Activated T-helper 9 cell treated with anti-CD3 and anti-CD28 coated beads, Interleukin-2, amount 50 U/mL, for 16 hours (primary cell): ENCODE measurements at regions not wholly inside any gene's neighbourhood (a gene's known extent, or its start where the extent isn't known, plus 50 kb on each side); places are given as distances from the start of the nearest gene placed in this dataset.
"Not testable (repeated sequence)": the region's sequence is repeated elsewhere in the genome, so short reads cannot be mapped to it uniquely, and the experiment has no call there.

ENCODE experiments used
- DNase-seq: peaks from one replicate; pipeline ENCODE4 v3.0.0-alpha.2; 2020; ENCODE audit warnings: low read depth

DNA sequence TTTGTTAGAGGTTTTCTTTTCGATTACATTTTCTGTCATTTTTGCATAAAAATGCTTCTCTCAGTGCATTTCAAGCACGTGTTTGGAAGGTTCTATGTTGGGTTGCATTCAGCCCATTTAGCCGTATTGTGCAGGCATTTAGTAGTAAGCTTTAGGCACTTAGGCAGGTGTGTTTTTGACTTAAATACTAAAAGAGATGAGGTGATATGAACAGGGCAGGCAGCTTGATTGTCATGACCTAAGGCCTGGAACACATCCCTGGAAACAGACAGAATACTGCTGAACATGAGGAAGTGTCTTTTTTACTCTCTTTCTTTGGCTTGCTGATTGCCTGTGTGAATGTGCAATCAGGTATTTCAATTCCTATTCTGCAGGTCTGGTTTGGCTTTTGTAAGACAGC is 610.5 kb upstream of the MAN1A1 start:
- DNase-seq: no peak

DNA sequence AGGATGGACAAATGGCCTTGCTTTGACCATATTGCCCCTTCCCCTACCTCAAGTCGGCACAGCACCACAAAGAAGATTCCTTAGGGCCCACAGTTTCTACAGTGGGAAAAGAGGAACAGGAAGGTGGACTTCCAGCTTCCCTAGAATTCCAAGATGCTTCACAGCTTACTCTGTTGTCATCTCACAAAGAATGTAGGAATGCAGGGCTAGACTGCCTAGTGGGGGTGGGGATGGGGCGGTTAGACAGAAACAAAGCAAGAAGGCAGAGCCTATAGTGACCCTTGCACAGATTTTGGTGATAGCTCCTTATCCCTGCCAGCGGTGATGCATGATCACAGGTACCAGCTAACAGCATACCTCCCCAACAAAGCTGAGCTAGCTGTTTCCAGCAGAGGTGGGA is 607.6 kb upstream of the MAN1A1 start:
- no peak for DNase-seq

DNA sequence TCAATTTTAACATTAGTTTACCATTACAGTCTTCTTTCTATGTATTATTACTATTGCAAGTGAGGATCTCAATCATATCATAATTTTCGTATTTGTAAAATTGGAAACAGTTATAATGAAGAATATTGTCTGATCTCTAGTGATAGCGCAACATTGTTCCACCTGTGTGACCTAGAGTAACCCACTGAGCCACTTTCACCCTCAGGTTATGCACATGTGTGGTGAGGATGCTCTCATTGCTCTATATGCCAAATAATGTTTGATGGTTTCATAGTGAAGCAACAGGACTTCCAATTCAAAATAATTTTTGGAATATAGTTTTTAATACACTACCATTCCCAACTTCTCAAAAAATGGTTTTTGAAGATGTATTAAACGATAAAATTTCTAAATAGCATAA is 603.1 kb upstream of the MAN1A1 start:
- DNase-seq: no peak

DNA sequence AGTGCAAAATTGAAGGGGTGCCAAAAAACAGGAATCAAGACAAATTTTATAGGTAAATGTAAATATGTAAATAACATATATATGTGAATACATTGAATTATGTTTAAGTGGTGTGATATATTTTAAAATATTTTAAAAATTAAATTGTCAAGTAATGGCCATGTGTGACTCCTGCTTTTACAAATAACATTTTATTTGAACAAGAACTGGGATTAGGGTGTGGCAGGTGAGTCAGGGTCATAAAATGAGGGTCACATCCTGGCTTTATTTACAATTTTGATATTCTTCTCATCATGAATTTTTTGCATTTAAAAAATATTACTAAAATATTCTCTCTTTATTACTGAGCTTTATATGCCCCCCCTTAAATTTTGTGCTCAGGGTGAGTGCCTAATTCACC is 601.1 kb upstream of the MAN1A1 start:
- DNase-seq: no peak

DNA sequence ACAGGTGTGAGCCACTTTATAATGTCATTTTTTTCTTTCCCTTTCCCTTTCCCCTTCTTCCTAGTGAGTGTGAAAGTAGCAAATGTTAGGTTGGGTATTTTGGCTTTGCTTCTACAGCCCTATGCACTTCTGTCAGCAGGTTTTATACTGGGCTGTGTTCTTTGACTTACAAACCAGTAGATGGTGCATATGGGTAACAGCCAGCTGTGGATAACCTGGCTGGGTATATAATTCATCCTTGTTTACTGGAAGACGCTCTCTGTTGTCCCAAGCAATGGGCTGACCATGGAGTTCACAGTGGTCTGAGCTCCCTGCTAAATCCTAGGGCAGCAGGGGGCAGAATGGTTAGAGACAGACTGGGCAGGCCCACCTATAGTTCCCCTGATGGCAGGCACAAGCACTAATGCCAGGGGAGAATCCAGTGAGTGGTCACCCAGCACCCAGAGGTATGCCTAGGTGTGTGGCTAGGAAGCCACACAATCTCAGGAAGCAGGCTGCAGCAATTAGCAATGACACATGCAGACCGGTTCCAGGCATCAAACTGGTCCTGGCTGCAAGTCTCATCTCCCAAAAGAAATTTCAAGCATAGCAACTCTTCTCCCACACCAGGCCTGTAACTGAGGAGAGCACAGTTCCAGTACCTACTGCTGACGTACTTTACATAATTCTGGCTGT is 592.7 kb upstream of the MAN1A1 start:
- DNase-seq: no peak

DNA sequence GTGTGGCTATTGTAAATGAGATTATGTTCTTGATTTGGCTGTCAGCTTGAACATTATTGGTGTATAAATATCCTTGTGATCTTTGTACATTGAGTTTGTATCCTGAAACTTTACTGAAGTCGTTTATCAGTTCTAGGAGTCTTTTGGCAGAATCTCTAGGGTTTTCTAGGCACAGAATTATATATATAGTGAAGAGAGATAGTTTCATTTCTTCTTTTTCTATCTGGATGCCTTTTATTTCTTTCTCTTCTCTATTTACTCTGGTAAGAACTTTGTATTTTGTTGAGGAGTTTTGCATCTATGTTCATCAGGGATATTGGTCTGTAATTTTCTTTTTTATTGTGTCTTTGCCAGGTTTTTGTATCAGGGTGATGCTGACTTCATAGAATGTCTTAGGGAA is 589.2 kb upstream of the MAN1A1 start:
- DNase-seq: no peak

DNA sequence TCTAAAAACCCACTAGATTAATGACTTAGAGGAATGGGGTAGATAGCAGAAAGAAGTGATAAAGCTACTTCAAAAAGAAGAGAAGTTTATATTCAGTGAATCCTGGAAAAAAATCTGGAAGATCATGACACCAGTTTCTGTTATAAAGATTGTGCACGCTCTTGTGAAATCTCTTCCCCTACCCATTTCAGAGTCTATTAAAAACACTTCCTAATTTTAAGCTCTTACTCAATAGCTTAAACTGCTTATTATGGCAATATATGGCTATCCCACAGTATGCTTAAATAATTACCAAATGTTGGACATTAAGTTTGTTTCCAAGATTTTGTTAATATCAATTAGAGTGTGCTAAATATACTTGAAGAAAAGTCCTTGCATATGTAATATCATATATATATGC is 585.3 kb upstream of the MAN1A1 start:
- DNase-seq: no peak

DNA sequence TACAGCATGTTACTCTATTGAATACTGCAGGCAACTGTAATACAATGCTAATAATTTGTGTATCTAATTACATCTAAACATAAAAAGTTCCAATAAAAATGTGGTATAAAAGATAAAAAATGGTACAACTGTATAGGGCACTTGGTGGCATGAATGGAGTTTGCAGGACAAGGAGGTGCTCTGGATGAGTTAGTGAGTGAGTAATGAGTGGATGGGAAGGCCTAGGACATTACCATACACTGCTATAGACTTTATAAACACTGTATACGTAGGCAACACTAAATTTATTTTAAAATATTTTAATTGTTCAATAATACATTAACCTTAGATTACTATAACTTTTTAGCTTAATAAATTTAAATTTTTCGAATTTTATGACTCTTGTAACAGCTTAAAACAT is 579.6 kb upstream of the MAN1A1 start:
- no peak for DNase-seq

DNA sequence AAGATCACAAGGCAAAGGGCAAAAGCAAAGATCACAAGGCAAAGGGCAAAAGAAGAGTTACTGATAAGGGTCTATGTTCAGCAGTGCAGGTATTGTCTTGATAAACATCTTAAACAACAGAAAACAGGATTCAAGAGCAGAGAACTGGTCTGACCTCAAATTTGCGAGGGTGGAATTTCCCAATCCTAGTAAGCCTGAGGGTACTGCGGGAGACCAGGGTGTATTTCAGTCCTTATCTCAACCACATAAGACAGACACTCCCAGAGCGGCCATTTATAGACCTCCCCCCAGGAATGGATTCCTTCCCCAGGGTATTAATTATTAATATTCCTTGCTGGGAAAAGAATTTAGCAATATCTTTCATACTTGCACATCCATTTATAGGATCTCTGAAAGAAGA is 575.3 kb upstream of the MAN1A1 start:
- not testable (repeated sequence) for DNase-seq

DNA sequence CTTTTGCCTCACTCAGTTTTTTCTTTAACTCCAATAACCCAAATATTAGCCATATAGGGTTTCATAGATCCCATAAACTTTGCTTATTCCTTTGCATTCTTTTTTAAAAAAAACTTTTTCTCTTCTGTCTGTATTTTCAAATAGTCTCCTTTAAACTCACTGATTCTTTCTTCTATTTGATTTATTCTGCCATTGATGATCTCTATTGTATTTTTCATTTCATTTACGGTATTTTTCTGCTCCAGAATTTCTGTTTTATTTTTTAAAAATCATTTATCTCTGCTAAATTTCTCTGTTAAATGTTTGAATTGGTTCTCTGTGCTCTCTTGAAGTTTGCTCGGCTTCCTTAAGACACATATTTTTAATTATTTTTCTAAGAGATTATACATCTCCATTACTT is 573.3 kb upstream of the MAN1A1 start:
- DNase-seq: no peak

DNA sequence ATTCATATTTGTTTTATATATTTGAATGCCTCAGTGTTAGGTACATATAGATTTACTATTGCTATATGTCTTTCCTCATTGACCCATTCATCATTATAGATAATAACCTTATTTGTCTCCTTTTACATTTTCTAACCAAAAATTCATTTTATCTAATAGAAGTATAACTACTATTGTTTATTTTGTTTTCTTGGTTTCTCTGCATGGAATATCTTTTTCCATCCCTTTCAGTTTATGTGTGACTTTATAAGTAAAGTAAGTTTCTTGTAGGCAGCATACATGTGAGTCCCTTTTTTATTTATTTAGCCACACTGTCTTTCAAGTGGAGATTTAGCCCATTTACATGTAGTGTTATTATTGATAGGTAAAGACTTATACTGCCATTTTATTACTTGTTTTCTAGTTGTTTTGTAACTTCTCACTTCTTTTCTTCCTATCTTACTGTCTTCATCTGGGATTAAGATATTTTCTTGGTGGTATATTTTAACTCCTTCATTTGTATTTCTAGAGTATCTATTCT is 572.0 kb upstream of the MAN1A1 start:
- no peak for DNase-seq

DNA sequence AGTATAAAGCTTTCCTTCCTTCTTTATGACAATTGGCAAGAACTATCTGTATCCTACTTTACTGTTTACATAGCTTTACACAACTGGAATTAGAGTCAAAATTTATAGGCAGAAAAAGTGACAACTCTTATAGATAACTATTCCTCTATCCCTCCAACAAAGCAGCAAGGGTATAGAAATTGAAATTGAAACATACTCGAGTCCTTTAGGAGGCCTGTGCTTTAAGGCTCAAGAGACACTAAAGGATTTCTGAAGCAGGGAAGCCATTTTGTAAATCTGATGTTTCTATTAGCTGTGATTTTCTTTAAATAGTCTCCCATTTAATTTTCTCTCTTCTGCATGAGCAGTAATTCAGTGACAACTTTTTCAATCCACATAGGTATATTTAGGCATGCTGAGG is 567.6 kb upstream of the MAN1A1 start:
- no peak for DNase-seq

DNA sequence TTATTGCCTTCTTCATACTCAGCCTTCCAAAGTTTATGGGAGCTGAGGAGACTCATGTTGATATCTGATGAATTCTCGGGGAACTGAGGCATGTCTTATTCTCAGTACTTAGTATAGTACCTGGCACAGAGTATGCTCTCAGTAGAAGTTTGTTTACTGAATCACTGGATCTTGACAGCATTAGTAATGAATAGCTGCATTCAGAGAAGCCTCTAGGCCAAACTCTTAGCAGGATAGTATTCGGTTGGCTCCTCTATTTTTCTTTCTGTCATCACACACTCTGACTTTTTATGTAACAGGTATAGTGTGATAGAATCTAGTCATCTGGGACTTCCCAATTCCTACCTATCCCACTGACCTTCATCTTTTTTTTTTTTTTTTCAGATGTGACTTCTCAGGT is 566.4 kb upstream of the MAN1A1 start:
- no peak for DNase-seq

DNA sequence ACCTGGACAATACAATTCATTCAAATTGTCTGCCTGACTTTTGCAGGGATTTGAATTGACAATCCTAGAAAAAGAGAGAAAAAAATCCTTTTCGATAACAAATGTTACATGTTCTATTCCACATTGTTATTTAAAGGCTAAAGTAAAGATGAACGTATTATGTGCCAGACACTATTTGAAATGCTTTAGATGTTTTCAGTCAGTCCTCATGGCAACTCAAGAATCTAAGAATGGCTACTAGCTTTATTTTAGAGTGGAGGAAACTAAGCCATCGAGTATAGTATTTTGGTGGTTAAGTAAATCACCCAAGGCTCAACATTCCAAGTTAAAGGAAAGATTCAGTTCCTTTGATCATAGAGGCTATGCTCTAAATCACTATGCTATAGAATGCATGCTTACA is 558.6 kb upstream of the MAN1A1 start:
- no peak for DNase-seq

DNA sequence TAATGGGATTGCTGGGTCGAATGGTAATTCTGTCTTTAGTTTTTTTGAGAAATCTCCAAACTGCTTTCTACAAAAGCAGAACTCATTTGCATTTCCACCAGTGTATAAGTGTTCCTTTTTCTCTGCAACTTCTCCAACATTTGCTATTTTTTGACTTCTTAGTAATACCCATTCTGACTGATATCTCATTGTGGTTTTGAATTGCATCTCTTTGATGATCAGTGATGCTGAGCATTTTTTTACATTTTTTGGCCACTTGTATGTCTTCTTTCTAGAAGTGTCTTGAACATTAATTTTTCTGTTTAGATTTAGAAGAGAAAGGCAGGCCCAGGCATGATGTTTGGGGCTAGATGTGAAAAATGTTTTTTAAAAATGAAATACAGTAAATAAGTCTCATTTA is 553.1 kb upstream of the MAN1A1 start:
- no peak for DNase-seq

DNA sequence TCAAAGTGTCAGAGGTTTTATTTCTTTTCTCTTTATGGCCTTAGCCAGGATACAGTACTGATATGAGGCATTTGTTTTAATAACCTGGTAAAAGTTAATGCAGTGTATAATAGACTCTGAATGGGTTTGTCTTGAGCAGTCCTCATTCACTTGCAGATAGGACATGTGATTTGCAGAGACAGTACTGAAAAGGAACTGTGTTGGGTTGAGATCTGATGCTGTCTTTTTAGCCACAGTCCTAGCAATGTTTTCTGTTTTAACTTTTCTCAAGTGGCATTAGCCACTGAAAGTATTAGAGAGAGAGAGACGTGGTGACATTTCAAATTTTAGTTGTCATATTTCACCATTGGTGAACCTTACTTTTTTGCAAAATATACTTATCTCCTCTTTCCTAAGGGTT is 547.2 kb upstream of the MAN1A1 start:
- DNase-seq: no peak

DNA sequence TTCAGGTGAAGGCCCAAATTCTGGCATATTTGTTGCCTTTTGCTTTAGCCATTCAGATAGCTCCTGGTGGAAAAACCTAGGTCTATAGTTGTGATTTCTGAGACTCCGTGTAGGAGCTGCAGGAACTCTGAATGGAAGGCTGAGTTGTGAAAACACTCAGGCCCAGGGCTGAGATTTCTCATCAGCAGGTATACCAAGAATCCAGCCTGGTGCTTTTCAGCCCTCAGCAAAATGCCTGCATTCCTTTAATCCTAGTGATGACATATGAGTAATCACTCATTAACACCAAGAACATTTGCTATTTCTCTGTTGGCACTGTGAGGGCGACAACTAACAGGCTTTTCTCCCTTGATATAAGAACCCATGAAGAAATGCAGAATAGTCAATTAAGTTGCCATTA is 546.1 kb upstream of the MAN1A1 start:
- no peak for DNase-seq

DNA sequence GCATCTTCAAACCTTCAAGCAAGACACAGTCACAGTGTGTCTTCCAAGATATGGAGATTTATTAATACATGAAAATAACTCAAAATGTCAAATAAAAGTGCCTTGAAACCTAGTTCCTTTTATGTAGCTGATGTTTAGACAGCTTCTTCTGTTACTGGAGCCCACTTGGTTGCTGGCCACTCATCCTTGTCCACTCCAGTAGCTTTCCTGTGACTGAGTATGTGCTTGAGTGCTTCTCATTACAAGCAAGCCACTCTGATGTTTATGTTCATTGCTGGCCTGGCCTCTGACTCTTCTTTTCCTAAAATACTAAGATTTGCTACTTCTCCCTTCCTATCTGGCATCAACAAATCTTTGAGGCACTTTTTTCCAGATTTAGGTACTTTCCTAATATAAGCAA is 545.2 kb upstream of the MAN1A1 start:
- DNase-seq: no peak

DNA sequence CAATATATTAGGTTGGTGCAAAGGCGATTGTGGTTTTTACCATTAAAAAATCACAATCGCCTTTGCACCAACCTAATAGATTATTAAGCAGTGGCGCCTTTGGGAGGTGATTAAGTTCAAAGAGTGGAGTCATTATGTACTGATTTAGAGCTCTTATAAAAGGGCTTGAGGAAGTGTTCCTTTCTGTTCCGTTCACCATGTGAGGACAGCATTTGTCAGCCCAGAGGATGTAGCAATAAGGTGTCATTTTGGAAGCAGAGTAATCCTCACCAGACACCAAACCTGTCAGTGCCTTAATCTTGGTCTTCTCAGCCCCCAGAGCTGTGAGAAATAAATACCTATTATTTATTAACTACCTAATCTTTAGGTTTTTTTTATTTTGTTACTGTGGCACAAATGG is 542.1 kb upstream of the MAN1A1 start:
- no peak for DNase-seq

DNA sequence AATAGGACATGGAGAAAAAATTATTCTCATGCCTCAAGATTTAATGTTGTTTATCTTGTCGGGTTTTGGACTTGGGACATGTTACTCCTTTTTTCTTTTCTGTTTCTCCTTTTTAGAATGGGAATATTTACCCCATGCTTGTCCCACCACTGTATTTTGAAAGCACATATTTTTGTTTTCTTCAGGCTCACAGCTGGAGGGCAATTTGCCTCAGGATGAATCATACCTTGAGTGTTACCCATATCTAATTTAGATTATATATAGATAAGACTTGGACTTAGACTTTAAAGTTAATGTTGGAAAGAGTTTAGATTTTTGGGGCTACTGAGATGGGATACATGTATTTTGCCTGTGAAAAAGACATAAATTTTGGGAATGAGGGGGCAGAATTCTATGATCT is 541.6 kb upstream of the MAN1A1 start:
- DNase-seq: no peak

DNA sequence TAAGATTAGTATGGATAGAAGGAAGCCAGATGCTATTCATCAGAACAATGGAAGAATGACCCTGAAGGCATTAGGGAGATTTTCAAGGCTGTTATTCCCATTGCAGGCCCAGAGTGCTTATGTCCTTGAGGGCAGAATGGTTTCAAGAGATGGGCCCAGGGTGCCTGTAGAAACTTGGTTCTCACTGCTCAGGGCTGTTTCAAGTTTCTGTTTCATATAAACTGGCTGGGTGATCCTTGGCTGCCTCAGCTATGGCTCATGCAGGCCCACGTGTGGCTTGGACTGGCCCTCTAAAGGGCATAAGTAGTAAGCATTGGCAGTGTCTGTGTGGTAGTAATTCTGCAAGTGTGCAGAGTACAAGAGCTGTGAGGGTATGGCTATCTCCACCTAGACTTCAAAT is 540.9 kb upstream of the MAN1A1 start:
- no peak for DNase-seq

DNA sequence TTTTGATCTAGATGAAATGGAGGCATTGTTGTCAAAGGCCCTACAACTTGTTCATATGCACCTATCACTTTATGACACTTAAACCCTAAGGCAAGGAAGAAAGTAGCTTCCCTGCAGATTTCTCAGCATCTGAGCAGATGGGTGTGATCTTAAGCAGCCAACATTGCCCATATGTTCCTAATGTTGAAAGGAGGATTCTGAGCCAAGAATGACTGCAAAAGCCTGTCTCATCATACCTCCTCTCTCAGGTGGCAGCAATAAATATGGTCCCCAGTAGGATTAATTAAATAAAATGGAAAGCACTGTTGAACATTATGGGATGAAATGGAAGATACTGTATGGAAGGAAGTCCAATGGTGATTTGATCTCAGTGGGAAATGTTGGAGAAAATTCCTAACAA is 538.1 kb upstream of the MAN1A1 start:
- DNase-seq: no peak

DNA sequence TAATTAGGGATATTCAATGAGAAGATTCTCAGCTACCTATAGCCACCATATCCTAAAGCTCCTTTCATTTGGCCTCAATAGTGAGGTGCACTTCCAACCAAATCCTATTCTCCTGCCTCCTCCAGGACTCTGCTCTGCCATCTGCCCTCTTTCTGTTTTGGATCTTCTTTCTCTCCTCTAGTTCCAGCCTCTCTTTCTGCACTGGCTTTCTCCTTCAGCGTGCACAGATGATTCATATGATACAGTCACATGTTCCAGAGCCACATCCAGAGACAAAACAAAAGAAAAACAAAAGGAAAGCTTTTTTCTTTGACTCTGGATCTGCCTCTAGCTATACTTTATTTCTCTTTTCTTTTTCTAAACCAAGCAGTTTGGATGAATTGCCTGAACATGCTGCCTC is 531.9 kb upstream of the MAN1A1 start:
- no peak for DNase-seq

DNA sequence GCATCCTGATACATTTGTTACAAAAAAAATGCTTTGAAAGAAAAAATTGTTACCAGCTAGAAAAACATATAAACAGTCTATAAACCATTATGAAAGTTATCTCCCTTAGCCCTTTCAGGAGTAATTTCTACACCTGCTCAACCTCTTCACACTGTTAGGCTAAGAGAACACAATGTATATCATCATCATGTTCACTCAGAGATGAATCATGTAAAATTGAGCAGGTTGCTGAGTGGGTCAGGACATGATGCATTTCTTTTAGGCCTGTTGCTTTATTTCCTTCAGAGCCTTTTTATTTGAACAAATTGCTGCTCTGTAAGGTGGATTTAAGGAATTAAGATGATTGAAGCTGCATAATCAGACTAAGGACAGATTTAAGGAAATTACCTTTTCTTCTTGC is 531.3 kb upstream of the MAN1A1 start:
- no peak for DNase-seq

DNA sequence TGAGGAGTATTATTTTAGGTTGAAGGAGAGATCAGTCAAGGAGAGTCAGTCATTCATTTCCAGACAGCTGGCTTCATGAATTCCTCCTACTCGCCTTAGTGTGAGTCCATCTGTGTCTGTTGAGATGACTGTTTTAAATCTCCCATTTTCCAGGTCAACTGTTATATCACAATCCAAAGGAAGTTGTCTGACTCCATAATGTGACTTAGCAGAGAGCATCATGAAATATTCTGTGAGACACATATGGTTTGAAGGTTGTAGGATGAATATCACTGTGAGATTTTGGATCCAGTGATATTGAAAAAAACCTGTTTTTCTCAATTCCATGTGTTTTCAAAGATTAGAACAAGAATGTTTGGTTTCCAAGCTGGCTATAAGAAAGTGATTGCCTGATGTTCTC is 530.2 kb upstream of the MAN1A1 start:
- DNase-seq: no peak
